Stimulated activated CD8-positive, alpha-beta memory T cell treated with anti-CD3 and anti-CD28 coated beads, Interleukin-4, amount 100 ng/mL, for 48 hours (primary cell): ENCODE measurements at regions not wholly inside any gene's neighbourhood (a gene's known extent, or its start where the extent isn't known, plus 50 kb on each side); places are given as distances from the start of the nearest gene placed in this dataset.
"Not testable (repeated sequence)": the region's sequence is repeated elsewhere in the genome, so short reads cannot be mapped to it uniquely, and the experiment has no call there.

Experiments used
- DNase-seq: peaks from one replicate; pipeline ENCODE4 v3.0.0-alpha.2; 2020

GRCh38 chr2:20130160-20130560 lies 78.7 kb upstream of the LAPTM4A start:
- no peak for DNase-seq

- no peak for DNase-seq
These were observed 78.1 kb upstream of the LAPTM4A start for GRCh38 chr2:20129331-20130159.

DNA sequence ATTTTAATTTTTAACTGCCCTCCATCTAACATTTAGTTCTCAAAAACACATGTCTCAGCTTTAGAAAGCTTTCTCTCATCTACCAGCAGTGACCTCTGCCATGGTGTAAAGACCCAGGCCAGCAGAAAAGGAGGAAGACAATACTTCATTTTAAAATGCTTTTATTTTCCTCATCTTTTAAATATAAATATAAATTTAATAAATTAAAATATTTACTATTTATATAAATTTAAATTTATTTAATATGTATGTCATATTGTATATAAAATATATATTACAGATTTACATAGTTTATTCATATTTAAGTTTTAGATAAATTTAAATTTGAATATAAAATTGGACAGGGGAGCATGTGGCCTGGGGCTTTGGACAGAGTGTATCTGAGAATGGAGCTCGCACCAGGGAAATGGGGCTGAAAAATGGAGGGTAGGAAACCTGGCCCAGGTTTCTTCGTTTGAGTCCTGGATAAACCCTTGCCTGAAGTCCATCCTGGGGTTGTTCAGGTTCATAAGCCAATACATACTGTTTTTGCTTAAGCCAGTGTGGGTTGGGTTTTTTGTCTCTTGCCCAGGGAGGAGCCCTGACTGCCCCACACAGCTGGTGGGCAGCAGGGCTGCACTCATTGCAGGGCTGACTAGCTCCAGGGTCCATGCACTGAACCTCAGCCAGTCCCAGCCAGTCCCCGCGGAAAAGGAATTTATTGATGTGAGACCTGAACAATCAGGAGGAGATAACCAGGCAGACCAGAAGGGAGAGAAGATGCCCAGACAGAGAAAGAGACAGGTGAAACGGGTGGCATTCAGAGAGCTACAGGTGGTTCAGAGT lies 77.3 kb upstream of the LAPTM4A start:
- no peak for DNase-seq

DNA sequence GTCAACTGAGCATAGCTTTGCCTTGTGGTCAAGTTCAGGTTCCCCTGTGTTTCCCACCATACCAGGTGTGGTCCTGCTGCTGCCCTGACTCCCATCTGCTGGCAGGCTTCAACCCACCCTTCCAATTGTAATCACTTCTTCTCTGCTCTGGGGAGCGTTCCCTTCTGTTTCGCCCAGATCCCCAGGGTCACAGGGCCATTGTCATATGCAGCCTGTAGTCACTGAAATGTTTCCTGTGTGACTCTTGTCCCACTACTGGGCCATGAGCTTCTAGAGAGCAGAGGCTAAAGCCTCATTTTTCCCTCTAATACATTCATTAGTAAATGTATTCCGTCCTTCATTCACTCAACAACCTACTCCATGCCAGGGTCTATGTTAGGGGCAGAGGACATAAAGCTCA lies 75.0 kb upstream of the LAPTM4A start:
- DNase-seq, result no peak

- DNase-seq, result no peak
These were observed 74.6 kb upstream of the LAPTM4A start for GRCh38 chr2:20126040-20126439.

GRCh38 chr2:20125616-20126015 lies 74.2 kb upstream of the LAPTM4A start:
- no peak for DNase-seq

DNA sequence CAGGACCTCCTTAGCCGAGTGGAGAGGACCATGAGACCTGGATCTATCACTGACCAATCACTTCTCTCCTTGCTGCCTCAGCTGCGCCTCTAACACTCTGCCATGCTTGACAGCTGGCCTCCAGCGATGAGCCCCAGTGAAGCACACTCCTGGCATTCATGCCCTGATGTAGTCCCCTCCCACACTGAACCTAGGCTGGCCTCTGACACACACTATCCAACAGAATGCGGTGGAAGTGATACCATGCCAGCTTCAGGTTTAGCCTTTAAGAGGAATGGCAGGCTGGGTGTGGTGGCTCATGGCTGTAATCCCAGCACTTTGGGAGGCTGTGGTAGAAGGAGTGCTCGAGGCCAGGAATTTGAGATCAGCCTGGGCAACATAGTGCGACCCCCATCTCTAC lies 73.7 kb upstream of the LAPTM4A start:
- DNase-seq, result no peak

DNA sequence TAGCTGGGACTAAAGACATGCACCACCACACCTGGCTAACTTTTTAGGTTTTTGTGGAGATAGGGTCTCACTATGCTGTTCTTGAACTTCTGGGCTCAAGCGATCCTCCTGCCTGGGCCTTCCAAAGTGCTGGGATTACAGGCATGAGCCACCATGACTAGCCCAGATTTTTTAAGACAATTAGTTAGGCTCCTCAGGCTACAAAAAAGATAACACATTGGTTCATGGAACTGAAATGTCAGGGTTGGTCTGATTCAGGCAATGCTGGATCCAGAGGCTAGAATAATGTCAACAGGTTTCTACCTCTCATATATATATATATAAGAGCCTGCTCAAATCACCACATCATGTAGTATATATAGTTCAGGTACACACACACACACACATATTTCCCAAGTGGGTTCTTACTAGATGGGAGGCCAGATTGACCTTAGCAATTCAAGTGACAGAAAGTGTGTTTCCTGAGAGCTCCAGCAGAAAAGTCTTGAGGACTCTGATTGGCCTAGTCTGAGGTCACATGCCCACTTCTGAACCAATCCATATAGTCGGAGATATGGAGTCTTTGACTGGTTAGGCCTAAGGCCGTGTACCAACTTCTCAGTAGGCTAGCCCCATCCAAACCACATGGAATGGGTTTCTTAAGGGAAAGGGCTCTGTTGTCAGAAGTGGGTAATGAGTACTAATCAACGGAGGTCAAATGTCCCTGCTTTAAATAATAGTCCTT lies 72.6 kb upstream of the LAPTM4A start:
- DNase-seq, result no peak

- no peak for DNase-seq
These were observed 71.4 kb upstream of the LAPTM4A start for GRCh38 chr2:20122864-20123263.

DNA sequence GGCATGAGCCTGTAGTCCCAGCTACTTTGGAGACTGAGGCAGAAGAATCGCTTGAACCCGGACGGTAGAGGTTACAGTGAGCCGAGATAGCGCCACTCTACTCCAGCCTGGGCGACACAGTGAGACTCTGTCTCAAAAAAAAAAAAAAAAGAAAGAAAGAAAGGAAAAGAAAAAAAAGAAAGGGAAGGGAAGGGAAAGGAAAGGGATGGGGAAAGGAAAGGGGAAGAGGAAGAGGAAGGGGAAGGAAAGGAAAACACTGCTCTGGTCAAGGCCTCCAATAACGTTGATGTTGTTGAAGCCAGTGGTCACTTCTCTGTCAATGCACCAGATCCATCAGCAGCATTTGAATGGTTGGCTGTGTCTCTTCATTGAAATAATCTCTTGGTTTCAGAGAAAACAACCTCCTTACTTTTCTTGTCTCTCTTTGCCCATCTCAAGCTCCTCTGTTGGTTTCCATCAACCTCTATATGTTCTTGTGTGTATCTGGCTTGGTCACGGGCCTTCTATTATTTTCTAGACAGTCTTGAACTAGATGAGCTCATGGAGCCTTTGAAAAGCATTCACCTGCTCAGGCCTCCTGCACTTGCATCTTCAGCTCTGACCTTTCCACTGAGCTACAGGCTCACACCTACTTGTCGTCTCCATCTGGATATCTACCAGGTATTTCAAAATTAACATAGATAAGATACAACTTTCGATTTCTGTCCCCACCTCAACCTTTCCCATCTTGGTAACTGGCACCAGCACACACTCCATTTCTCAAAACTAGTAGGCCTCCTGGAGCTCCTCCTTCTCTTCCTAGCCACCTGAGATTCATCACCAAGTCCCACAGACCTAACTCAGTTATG lies 69.4 kb upstream of the LAPTM4A start:
- no peak for DNase-seq

DNA sequence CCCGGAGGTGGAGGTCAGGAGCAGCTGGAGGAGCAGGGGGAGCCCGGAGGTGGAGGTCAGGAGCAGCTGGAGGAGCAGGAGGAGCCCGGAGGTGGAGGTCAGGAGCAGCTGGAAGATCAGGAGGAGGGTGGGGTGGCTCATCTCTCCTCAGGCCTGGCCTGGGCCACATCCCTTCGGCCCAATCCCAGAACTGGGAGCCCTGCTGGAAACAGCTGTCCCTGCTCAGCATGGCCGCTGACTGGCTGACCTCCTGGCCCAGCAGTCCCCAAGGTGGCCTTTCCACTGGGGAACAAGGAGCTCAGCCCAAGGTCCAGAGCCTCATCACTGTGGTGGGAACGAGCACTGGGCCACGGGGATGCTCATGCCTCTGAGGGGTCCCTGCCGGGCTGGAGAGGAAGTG lies 66.6 kb upstream of the LAPTM4A start:
- DNase-seq, result no peak

DNA sequence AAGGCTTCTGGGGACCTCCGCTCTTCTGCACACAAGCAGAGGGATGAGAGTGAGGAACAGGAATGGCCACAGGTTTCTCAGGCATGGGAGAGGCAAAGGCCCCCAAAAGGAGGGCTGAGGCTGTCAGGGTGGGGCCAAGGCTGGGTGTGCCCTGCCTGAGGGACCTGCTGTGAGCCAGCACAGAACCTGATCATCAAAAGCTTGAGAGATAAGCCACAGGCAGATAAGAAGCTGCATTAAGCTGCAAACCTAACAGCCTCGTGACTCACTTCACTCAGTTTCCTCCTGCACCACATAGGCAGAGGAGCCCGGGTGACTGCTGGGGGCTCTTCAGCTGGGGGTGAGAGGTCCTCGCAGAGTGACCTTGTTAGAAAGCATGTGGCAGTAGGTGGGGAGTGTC lies 64.5 kb upstream of the LAPTM4A start:
- no peak for DNase-seq

DNA sequence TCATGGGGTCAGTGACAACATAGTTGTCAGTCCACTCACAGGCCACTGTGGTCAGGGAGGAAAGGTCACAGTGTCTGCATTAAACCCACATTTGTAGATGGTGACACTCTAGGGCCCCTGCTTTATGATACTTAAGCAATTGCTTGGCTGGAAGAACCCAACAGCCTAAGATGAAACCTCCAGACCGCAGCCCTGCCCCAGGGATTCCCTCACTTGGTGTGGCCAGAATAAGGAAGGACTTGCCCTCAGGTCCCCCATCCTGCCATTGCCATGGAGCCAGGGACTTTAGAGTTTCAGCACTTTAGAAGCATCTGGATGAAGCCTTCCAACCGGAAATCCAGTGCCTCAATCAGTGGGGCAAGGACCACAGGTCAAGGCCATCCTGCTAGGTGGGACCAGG lies 63.9 kb upstream of the LAPTM4A start:
- DNase-seq, result no peak

- no peak for DNase-seq
These were observed 62.8 kb upstream of the LAPTM4A start for GRCh38 chr2:20113986-20114938.

- DNase-seq, result no peak
These were observed 61.8 kb upstream of the LAPTM4A start for GRCh38 chr2:20113004-20113796.

DNA sequence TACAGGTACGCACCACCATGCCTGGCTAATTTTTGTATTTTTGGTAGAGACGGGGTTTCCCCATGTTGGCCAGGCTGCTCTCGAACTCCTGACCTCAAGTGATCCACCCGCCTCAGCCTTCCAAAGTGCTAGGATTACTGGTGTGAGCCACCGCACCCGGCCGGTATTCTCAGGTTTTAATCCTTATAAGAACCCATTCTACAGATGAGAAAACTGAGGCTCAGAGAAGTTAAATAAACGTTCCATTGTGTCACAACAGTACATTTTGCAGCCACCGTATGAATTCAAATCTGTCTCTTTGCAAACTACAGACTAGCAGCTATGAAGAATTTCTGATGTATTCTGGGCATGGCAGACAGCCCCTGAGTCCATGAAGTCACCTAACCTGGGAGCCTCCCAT lies 60.9 kb upstream of the LAPTM4A start:
- not testable (repeated sequence) for DNase-seq

- DNase-seq, result no peak
These were observed 60.1 kb upstream of the LAPTM4A start for GRCh38 chr2:20111311-20112131.

DNA sequence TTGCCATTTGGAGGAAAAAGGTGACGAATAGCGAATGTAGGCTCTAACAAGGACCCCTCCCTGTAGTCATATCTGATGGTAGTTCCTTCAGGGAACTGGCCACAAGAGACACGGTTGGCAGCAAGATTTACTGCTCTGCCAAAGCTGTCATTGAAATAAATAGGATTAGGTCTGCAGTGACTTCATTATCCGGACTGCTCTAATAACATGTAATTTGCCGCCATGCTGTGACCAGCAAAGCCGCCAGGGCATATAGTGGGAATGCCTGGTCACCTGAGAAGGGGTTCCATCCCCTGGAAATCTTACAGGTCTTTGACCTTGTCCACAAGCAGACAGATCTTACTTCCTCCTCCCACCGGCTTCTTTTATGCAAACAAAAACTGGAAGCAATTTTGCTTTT lies 59.4 kb upstream of the LAPTM4A start:
- no peak for DNase-seq

- DNase-seq, result no peak
These were observed 59.0 kb upstream of the LAPTM4A start for GRCh38 chr2:20110383-20110782.
